Calu3 (cell line): ENCODE measurements at regions not wholly inside any gene's neighbourhood (a gene's known extent, or its start where the extent isn't known, plus 50 kb on each side); places are given as distances from the start of the nearest gene placed in this dataset.

Source experiments
- BruUV-seq: library from RNA; stranded (reverse); fragments of 400-500 nt; replicated peaks from 2 replicates; lab custom pipeline; 2021; lab: Mats Ljungman, UMichigan
- CTCF ChIA-PET: fragments of 300-600 bp; sonication (Branson Sonifier 250); formaldehyde crosslinking; loops from one replicate; lab custom pipeline; 2022; ENCODE audit warnings: antibody characterized with exemption; lab: Charles Lee
- DNase-seq: peaks from one replicate; pipeline ENCODE4 v3.0.0; 2022
- H3K27ac Mint-ChIP-seq: one replicate; pipeline ENCODE4 v1.8.0; 2022; ENCODE audit warnings: mixed read lengths; ENCODE audit not compliant: unreplicated experiment
- H3K27me3 Mint-ChIP-seq: one replicate; pipeline ENCODE4 v1.8.0; 2022; ENCODE audit warnings: mixed read lengths; ENCODE audit not compliant: unreplicated experiment
- H3K36me3 Mint-ChIP-seq: one replicate; pipeline ENCODE4 v1.8.0; 2022; ENCODE audit warnings: mild to moderate bottlenecking, moderate library complexity, mixed read lengths; ENCODE audit not compliant: insufficient read depth, unreplicated experiment
- H3K4me1 Mint-ChIP-seq: one replicate; pipeline ENCODE4 v1.8.0; 2022; ENCODE audit warnings: mild to moderate bottlenecking, low read depth, mixed read lengths; ENCODE audit not compliant: unreplicated experiment
- H3K4me3 Mint-ChIP-seq: one replicate; pipeline ENCODE4 v1.8.0; 2022; ENCODE audit warnings: mild to moderate bottlenecking, low read depth, moderate library complexity, mixed read lengths; ENCODE audit not compliant: unreplicated experiment
- H3K9me3 Mint-ChIP-seq: one replicate; pipeline ENCODE4 v1.8.0; 2022; ENCODE audit warnings: low read depth, mixed read lengths; ENCODE audit not compliant: unreplicated experiment
- CTCF ChIP-seq: fragments of 200-600 bp; IDR thresholded peaks from one replicate; pipeline ENCODE4 v1.8.0; 2022; ENCODE audit warnings: antibody characterized with exemption; ENCODE audit not compliant: unreplicated experiment
- intact Hi-C: fragments of 100-400 bp; cut with micrococcal nuclease; formaldehyde crosslinking; loops from one replicate; pipeline ENCODE4 v1.10.0; 2022; ENCODE audit not compliant: unreplicated experiment

- no peak for TF ChIP-seq CTCF
- Mint-ChIP-seq H3K4me3 (no peak overlapping the region), H3K36me3 (no peaks in the 10 kb centered on the region), H3K27ac (no peak overlapping the region), H3K27me3 (no peaks in the 10 kb centered on the region), H3K4me1 (no peaks in the 10 kb centered on the region), H3K9me3 (no peaks in the 10 kb centered on the region)
- CTCF ChIA-PET: no interaction called here
- no TSS peak for BruUV-seq
- DNase-seq: no peak
- intact Hi-C loops: no loop called here
Observed at GRCh38 chrX:110614596-110614995, 181.0 kb downstream of the CHRDL1 start.
